ENCODE measurements at regions not wholly inside any gene's neighbourhood (a gene's known extent, or its start where the extent isn't known, plus 50 kb on each side); places are given as distances from the start of the nearest gene placed in this dataset.

DNA sequence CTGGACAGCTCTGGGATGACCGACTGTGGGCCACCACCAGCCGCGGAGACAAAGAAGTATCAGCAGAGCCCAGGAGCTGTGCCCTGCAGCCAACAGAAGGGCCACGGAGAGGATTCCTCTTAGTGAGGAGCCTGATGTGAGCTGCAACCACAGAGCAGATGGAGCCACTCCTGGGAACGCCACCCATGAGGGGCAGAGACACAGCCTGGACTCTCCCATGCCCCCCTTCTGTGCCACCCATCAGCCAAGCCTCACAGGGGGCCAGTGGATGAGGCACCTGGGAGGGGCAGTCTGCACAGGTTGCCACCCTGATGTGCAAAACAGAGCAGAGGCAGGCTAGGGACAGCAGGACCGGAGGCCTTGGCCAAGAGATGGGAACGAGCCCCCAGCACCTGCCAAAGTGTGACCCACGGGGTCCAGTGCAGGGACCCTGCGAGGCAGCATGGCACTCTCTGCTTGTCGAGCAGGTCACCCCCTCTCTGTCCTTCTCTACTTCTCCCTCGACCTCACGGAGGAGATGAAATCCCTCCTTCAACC lies 380.7 kb upstream of the IRX1 start:
- FAIRE-seq = no peak
- TF ChIP-seq, protein P1, sequence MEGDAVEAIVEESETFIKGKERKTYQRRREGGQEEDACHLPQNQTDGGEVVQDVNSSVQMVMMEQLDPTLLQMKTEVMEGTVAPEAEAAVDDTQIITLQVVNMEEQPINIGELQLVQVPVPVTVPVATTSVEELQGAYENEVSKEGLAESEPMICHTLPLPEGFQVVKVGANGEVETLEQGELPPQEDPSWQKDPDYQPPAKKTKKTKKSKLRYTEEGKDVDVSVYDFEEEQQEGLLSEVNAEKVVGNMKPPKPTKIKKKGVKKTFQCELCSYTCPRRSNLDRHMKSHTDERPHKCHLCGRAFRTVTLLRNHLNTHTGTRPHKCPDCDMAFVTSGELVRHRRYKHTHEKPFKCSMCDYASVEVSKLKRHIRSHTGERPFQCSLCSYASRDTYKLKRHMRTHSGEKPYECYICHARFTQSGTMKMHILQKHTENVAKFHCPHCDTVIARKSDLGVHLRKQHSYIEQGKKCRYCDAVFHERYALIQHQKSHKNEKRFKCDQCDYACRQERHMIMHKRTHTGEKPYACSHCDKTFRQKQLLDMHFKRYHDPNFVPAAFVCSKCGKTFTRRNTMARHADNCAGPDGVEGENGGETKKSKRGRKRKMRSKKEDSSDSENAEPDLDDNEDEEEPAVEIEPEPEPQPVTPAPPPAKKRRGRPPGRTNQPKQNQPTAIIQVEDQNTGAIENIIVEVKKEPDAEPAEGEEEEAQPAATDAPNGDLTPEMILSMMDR (IDR thresholded peaks at IDR 0.05; ENCODE audit: insufficient read depth, missing control alignments) = no peak
- no peak for DNase-seq (ENCODE audit: insufficient read length, low spot score)

DNA sequence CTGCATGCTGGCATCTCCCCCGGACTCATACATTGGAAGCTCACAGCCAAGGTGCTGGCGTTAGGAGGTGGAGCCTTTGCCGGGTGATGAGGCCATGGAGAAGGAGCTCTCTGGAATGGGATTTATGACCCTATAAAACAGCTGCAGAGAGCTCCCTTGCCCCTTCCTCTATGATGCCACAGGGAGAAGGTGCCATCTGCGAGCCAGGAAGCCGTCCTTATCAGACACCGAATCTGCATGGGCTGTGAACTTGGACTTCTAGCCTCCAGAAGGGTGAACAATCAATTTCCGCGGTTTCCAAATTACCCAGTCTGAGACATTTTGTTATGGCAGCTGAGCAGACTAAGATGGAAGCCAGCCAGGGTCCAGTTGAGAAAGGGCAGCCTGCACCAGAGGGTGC lies 381.2 kb upstream of the IRX1 start:
- no peak for DNase-seq (ENCODE audit: insufficient read length, low spot score)
- TF ChIP-seq, protein P1 (IDR thresholded peaks at IDR 0.05; ENCODE audit: insufficient read depth, missing control alignments) = no peak
- no peak for FAIRE-seq

DNA sequence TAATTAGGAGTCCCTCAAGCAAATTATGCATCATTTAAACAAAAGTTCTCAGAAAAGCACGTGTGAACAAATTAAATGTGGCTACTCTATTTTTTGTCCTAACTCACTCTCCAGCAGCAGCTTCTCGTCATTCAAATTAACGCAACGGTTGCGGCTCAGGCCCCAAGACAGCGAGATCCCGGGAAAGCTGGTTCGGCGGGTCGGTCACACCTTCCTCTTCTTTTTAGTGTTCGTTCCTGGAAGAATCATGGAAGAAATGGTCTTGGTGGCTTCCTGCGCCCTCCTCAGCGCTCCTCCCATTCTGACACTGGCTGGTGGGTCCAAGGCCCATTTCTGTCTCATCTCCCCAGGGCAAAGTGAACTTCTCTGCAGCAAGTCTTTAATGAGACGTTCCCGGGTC lies 382.8 kb upstream of the IRX1 start:
- FAIRE-seq = no peak
- no peak for DNase-seq (ENCODE audit: insufficient read length, low spot score)
- TF ChIP-seq, protein P1 (IDR thresholded peaks at IDR 0.05; ENCODE audit: insufficient read depth, missing control alignments) = no peak

DNA sequence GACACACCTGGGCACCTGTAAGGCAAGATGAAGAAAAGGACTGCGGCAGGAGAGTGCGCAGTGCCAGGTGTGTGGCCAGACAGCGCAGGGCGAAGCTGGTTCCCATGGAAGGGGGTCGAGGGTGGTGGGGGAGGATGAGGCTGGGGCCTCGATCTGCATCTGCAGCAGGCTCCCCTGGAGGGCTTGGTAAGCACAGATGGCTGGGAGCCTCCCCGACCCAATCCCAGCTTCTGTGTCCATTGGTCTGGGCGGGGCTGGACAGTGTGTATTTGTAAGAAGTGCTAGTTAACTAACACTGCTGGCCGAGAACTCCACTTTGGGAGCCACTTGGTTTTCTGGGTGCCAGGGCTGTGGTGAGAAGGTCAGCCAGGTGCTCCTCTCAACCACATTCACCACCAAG lies 385.1 kb upstream of the IRX1 start:
- TF ChIP-seq, protein P1 (IDR thresholded peaks at IDR 0.05; ENCODE audit: insufficient read depth, missing control alignments) = no peak
- DNase-seq (ENCODE audit: insufficient read length, low spot score) (no peak), FAIRE-seq (no peak)

DNA sequence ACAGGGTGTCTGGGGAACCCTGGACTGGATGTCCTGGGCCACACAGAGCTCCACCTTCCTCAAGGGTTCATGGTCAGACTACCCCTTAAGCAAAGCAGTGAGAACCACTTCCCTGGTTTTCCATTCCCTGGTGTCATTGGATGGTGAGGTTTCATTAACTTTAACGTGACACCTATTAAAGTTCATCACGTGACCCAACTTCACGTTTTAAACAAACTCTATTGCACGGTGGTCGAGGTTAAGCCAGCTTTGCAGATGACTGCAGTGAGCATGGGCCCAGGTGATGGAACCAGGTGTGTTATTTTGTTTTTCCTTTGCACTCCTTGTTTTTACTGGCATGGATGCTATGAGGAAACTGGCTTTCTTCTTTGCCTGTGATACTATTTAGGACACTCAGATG lies 385.7 kb upstream of the IRX1 start:
- TF ChIP-seq, protein P1 (IDR thresholded peaks at IDR 0.05; ENCODE audit: insufficient read depth, missing control alignments) = no peak
- FAIRE-seq = no peak
- DNase-seq (ENCODE audit: insufficient read length, low spot score) = no peak

DNA sequence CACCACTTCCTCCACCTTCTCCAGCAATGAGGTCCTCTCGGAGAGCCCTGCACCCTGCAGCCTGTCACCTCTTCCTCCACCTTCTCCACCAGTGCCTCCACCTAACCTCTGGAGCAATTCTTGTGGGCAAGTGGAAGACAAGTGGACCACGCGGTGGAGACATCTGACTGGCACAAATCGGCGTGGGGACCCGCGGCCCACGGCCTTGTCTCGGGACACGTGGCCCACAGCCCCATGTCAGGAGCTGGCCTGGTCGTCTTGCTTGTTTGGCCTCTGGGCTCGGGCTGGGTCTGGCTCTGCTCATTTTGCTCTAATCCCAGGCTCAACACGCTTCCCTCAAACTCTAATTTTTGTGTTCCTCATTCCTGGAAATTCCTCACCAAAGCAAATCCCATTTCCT lies 393.1 kb upstream of the IRX1 start:
- DNase-seq (ENCODE audit: insufficient read length, low spot score) (no peak), FAIRE-seq (no peak)
- TF ChIP-seq, protein P1 (IDR thresholded peaks at IDR 0.05; ENCODE audit: insufficient read depth, missing control alignments) = no peak

DNA sequence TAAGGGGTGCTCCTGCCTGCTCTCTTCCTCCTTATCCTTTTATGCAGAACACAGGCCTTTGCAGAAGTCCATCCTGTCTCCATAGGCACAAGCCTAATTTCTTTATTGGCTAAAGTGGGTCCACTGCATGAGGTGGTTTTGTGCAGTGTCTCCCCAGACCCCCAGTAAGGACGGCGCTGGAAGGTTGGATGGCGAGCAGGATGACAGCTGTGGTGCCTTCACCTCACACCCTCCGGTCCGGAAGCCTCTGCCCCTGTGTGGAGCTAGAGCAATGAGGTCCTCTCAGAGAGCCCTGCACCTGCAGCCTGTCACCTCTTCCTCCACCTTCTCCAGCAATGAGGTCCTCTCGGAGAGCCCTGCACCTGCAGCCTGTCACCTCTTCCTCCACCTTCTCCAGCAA lies 393.7 kb upstream of the IRX1 start:
- TF ChIP-seq, protein P1 (IDR thresholded peaks at IDR 0.05; ENCODE audit: insufficient read depth, missing control alignments) = no peak
- DNase-seq (ENCODE audit: insufficient read length, low spot score) (no peak), FAIRE-seq (no peak)
